B cell (primary cell): ENCODE measurements at regions not wholly inside any gene's neighbourhood (a gene's known extent, or its start where the extent isn't known, plus 50 kb on each side); places are given as distances from the start of the nearest gene placed in this dataset.

Experiments
- CTCF ChIP-seq: fragments of 200-600 bp; IDR thresholded peaks from one replicate; pipeline ENCODE4 v1.8.0; 2022; ENCODE audit warnings: antibody characterized with exemption, mild to moderate bottlenecking
- EZH2 ChIP-seq: IDR thresholded peaks from 2 replicates; pipeline ENCODE4 v1.6.1; 2012; ENCODE audit warnings: borderline replicate concordance, low read depth, mild to moderate bottlenecking, moderate library complexity, low read length; ENCODE audit not compliant: insufficient read depth, poor library complexity, severe bottlenecking

- no peak for TF ChIP-seq EZH2
- TF ChIP-seq CTCF: no peak
These were observed 847.2 kb upstream of the B3GALT2 start for GRCh38 chr1:194033646-194034045.
